Non-pigmented ciliary epithelial cell (primary cell): ENCODE measurements at regions not wholly inside any gene's neighbourhood (a gene's known extent, or its start where the extent isn't known, plus 50 kb on each side); places are given as distances from the start of the nearest gene placed in this dataset.

Experiments
- DNase-seq: peaks from one replicate; pipeline ENCODE4 v3.0.0-alpha.2; 2010; ENCODE audit warnings: low read depth

- no peak for DNase-seq
These were observed 50.5 kb downstream of the PALM2AKAP2 start for GRCh38 chr9:109830545-109830944.

GRCh38 chr9:109831998-109832658 lies 52.1 kb downstream of the PALM2AKAP2 start:
- no peak for DNase-seq

- no peak for DNase-seq
These were observed 54.9 kb downstream of the PALM2AKAP2 start for GRCh38 chr9:109834855-109835254.

GRCh38 chr9:109843641-109844040 lies 63.6 kb downstream of the PALM2AKAP2 start:
- no peak for DNase-seq

- no peak for DNase-seq
These were observed 65.2 kb downstream of the PALM2AKAP2 start for GRCh38 chr9:109845226-109845625.

GRCh38 chr9:109846776-109847175 lies 66.8 kb downstream of the PALM2AKAP2 start:
- no peak for DNase-seq

- DNase-seq = no peak
These were observed 72.6 kb downstream of the PALM2AKAP2 start for GRCh38 chr9:109852556-109852955.

GRCh38 chr9:109855540-109855939 lies 75.5 kb downstream of the PALM2AKAP2 start:
- no peak for DNase-seq

GRCh38 chr9:109856785-109857184 lies 76.8 kb downstream of the PALM2AKAP2 start:
- no peak for DNase-seq

- no peak for DNase-seq
These were observed 77.3 kb downstream of the PALM2AKAP2 start for GRCh38 chr9:109857336-109857735.

- DNase-seq = no peak
These were observed 79.4 kb downstream of the PALM2AKAP2 start for GRCh38 chr9:109859447-109859846.

GRCh38 chr9:109860521-109860920 lies 80.5 kb downstream of the PALM2AKAP2 start:
- DNase-seq = no peak

GRCh38 chr9:109861499-109861898 lies 81.5 kb downstream of the PALM2AKAP2 start:
- DNase-seq = no peak

- DNase-seq = no peak
These were observed 81.9 kb downstream of the PALM2AKAP2 start for GRCh38 chr9:109861918-109862317.

- DNase-seq = no peak
These were observed 82.5 kb downstream of the PALM2AKAP2 start for GRCh38 chr9:109862452-109862851.

- no peak for DNase-seq
These were observed 84.0 kb downstream of the PALM2AKAP2 start for GRCh38 chr9:109863961-109864360.

- DNase-seq = no peak
These were observed 85.5 kb downstream of the PALM2AKAP2 start for GRCh38 chr9:109865521-109865920.

- no peak for DNase-seq
These were observed 88.2 kb downstream of the PALM2AKAP2 start for GRCh38 chr9:109868207-109868606.

GRCh38 chr9:109868722-109869121 lies 88.7 kb downstream of the PALM2AKAP2 start:
- DNase-seq = no peak

GRCh38 chr9:109870365-109870764 lies 90.4 kb downstream of the PALM2AKAP2 start:
- DNase-seq = no peak

- no peak for DNase-seq
These were observed 92.9 kb downstream of the PALM2AKAP2 start for GRCh38 chr9:109872901-109873300.

GRCh38 chr9:109875495-109876129 lies 95.6 kb downstream of the PALM2AKAP2 start:
- no peak for DNase-seq

- DNase-seq = no peak
These were observed 100.5 kb downstream of the PALM2AKAP2 start for GRCh38 chr9:109880276-109881169.
